NCI-H1930 (cell line): ENCODE measurements at regions not wholly inside any gene's neighbourhood (a gene's known extent, or its start where the extent isn't known, plus 50 kb on each side); places are given as distances from the start of the nearest gene placed in this dataset.

Experiments used
- DNase-seq, 2 experiments: peaks; one replicate each; lab custom pipeline; 2025; lab: John Stamatoyannopoulos, UW

GRCh38 chr5:20113931-20114330 is 125.9 kb upstream of the CDH18 start:
- no peak for DNase-seq

- peak in 1 of 2 experiments; percentile 52 for DNase-seq
These were observed 125.2 kb upstream of the CDH18 start for GRCh38 chr5:20113031-20113715.

GRCh38 chr5:20109326-20109725 is 121.3 kb upstream of the CDH18 start:
- no peak for DNase-seq

GRCh38 chr5:20105915-20106314 is 117.9 kb upstream of the CDH18 start:
- DNase-seq, result no peak

- DNase-seq, result no peak
These were observed 114.3 kb upstream of the CDH18 start for GRCh38 chr5:20102293-20102692.

- no peak for DNase-seq
These were observed 110.7 kb upstream of the CDH18 start for GRCh38 chr5:20098694-20099093.

GRCh38 chr5:20088361-20088760 is 100.4 kb upstream of the CDH18 start:
- DNase-seq, result no peak

- DNase-seq, result no peak
These were observed 99.3 kb upstream of the CDH18 start for GRCh38 chr5:20087299-20087698.

GRCh38 chr5:20077186-20077585 is 89.2 kb upstream of the CDH18 start:
- no peak for DNase-seq

- no peak for DNase-seq
These were observed 68.9 kb upstream of the CDH18 start for GRCh38 chr5:20056933-20057332.

- no peak for DNase-seq
These were observed 67.3 kb upstream of the CDH18 start for GRCh38 chr5:20055301-20055700.

GRCh38 chr5:20050262-20050661 is 62.3 kb upstream of the CDH18 start:
- no peak for DNase-seq

- DNase-seq, result no peak
These were observed 56.5 kb upstream of the CDH18 start for GRCh38 chr5:20044460-20044859.

GRCh38 chr5:20041326-20042274 is 53.6 kb upstream of the CDH18 start:
- no peak for DNase-seq

- no peak for DNase-seq
These were observed 52.9 kb upstream of the CDH18 start for GRCh38 chr5:20040901-20041300.
